Spinal cord (tissue), 9 donors: ENCODE measurements at regions not wholly inside any gene's neighbourhood (a gene's known extent, or its start where the extent isn't known, plus 50 kb on each side); places are given as distances from the start of the nearest gene placed in this dataset.
A peak's percentile ranks its signal among the peaks of the same experiment; 100 is the strongest.
"Not testable (repeated sequence)": the region's sequence is repeated elsewhere in the genome, so short reads cannot be mapped to it uniquely, and the experiment has no call there.

ENCODE experiments used
- DNase-seq, 6 donors: peaks; one replicate each; pipeline versions ENCODE4 v3.0.0 to v3.0.0-alpha.2; 2013 to 2015; ENCODE audit warnings: low spot score in 6 of 6, low read depth in 4 of 6
- H3K27ac ChIP-seq: one replicate; pipeline ENCODE4 v1.5.1; 2013; ENCODE audit warnings: low read depth, low read length, control low read depth
- H3K27me3 ChIP-seq: one replicate; pipeline ENCODE4 v1.6.1; 2013; ENCODE audit warnings: low read length; ENCODE audit not compliant: control insufficient read depth, insufficient read depth
- H3K36me3 ChIP-seq: one replicate; pipeline ENCODE4 v1.6.1; 2013; ENCODE audit warnings: low read length; ENCODE audit not compliant: control insufficient read depth, insufficient read depth
- H3K4me1 ChIP-seq: one replicate; pipeline ENCODE4 v1.6.1; 2013; ENCODE audit warnings: low read length; ENCODE audit not compliant: control insufficient read depth, insufficient read depth
- H3K4me3 ChIP-seq: one replicate; pipeline ENCODE4 v1.5.1; 2013; ENCODE audit warnings: low read depth, low read length, control low read depth
- H3K9me3 ChIP-seq: one replicate; pipeline ENCODE4 v1.6.1; 2013; ENCODE audit warnings: low read length; ENCODE audit not compliant: control insufficient read depth, insufficient read depth
- WGBS: methylation state at CpG from one replicate; pipeline ENCODE4 v1.1.5; 2013; ENCODE audit warnings: missing lambda C conversion rate; ENCODE audit not compliant: insufficient coverage; 5-methylcytosine and 5-hydroxymethylcytosine counted together
- donor health status: healthy.

- Histone ChIP-seq H3K27ac (no peak overlapping the region), H3K9me3 (no peaks in the 10 kb centered on the region), H3K4me1 (peaks cover 6% of the 10 kb centered on the region), H3K36me3 (no peaks in the 10 kb centered on the region), H3K27me3 (no peaks in the 10 kb centered on the region), H3K4me3 (no peak overlapping the region)
- no CpG with 5 or more reads among the region's 3 CpGs for WGBS
- DNase-seq: no peak
These were observed 50.9 kb upstream of the PTPDC1 start for GRCh38 chr9:94033383-94033782.

GRCh38 chr9:94031946-94032345 lies 52.3 kb upstream of the PTPDC1 start:
- no peak overlapping the region for H3K27ac ChIP-seq
- no peaks in the 10 kb centered on the region for H3K36me3 ChIP-seq
- WGBS: no CpG with 5 or more reads among the region's 3 CpGs
- no peaks in the 10 kb centered on the region for H3K27me3 ChIP-seq
- DNase-seq: no peak
- no peaks in the 10 kb centered on the region for H3K9me3 ChIP-seq
- no peak overlapping the region for H3K4me3 ChIP-seq
- H3K4me1 ChIP-seq: peaks cover 6% of the 10 kb centered on the region

GRCh38 chr9:94031380-94031779 lies 52.9 kb upstream of the PTPDC1 start:
- Histone ChIP-seq H3K27me3 (no peaks in the 10 kb centered on the region), H3K9me3 (no peaks in the 10 kb centered on the region), H3K4me3 (peak overlapping the region; percentile 66), H3K27ac (no peak overlapping the region), H3K4me1 (peaks cover 6% of the 10 kb centered on the region), H3K36me3 (no peaks in the 10 kb centered on the region)
- WGBS: 40% methylated on average over 1 of the region's 8 CpGs
- DNase-seq: no peak

- Histone ChIP-seq H3K27me3 (no peaks in the 10 kb centered on the region), H3K4me1 (peaks cover 6% of the 10 kb centered on the region), H3K36me3 (no peaks in the 10 kb centered on the region), H3K4me3 (peak overlapping the region; percentile 66), H3K9me3 (no peaks in the 10 kb centered on the region), H3K27ac (peak overlapping the region; percentile 44)
- under 1% methylated on average over 97 of the region's 97 CpGs for WGBS
- DNase-seq: peak; percentile 75 to 96 (median 86)
These were observed 53.7 kb upstream of the PTPDC1 start for GRCh38 chr9:94030318-94031179.

- Histone ChIP-seq H3K36me3 (no peaks in the 10 kb centered on the region), H3K27me3 (no peaks in the 10 kb centered on the region), H3K27ac (peak overlapping the region; percentile 44), H3K4me3 (peak overlapping the region; percentile 66), H3K4me1 (peaks cover 6% of the 10 kb centered on the region), H3K9me3 (no peaks in the 10 kb centered on the region)
- no peak for DNase-seq
- WGBS: 29% methylated on average over 3 of the region's 6 CpGs
These were observed 54.3 kb upstream of the PTPDC1 start for GRCh38 chr9:94029932-94030317.

- H3K27ac ChIP-seq: no peak overlapping the region
- no peaks in the 10 kb centered on the region for H3K9me3 ChIP-seq
- no peak overlapping the region for H3K4me3 ChIP-seq
- no peaks in the 10 kb centered on the region for H3K36me3 ChIP-seq
- DNase-seq: no peak
- H3K4me1 ChIP-seq: peaks cover 6% of the 10 kb centered on the region
- no peaks in the 10 kb centered on the region for H3K27me3 ChIP-seq
These were observed 57.4 kb upstream of the PTPDC1 start for GRCh38 chr9:94026816-94027215.

- not testable (repeated sequence) for H3K27ac ChIP-seq, H3K4me1 ChIP-seq, H3K36me3 ChIP-seq, DNase-seq, H3K9me3 ChIP-seq, H3K27me3 ChIP-seq, H3K4me3 ChIP-seq
These were observed 61.8 kb upstream of the PTPDC1 start for GRCh38 chr9:94022476-94022875.

- WGBS: no CpG with 5 or more reads among the region's 2 CpGs
- H3K4me1 ChIP-seq, H3K27me3 ChIP-seq, H3K36me3 ChIP-seq, DNase-seq, H3K27ac ChIP-seq, H3K9me3 ChIP-seq, H3K4me3 ChIP-seq: not testable (repeated sequence)
These were observed 63.4 kb upstream of the PTPDC1 start for GRCh38 chr9:94020836-94021235.

GRCh38 chr9:94018628-94019027 lies 63.5 kb upstream of the BARX1 start:
- Histone ChIP-seq H3K4me3 (no peak overlapping the region), H3K9me3 (no peaks in the 10 kb centered on the region), H3K27me3 (no peaks in the 10 kb centered on the region), H3K36me3 (no peaks in the 10 kb centered on the region), H3K4me1 (peaks cover 2% of the 10 kb centered on the region), H3K27ac (no peak overlapping the region)
- WGBS: no CpG with 5 or more reads among the region's 2 CpGs
- peak in 2 of 6 donors; percentile 74 to 79 for DNase-seq

GRCh38 chr9:94017939-94018531 lies 62.9 kb upstream of the BARX1 start:
- no peak overlapping the region for H3K27ac ChIP-seq
- H3K36me3 ChIP-seq: no peaks in the 10 kb centered on the region
- H3K4me3 ChIP-seq: no peak overlapping the region
- H3K4me1 ChIP-seq: peaks cover 2% of the 10 kb centered on the region
- DNase-seq: no peak
- WGBS: no CpG with 5 or more reads among the region's 3 CpGs
- no peaks in the 10 kb centered on the region for H3K9me3 ChIP-seq
- no peaks in the 10 kb centered on the region for H3K27me3 ChIP-seq
